HG03064 (cell line): ENCODE measurements at regions not wholly inside any gene's neighbourhood (a gene's known extent, or its start where the extent isn't known, plus 50 kb on each side); places are given as distances from the start of the nearest gene placed in this dataset.
"Not testable (repeated sequence)": the region's sequence is repeated elsewhere in the genome, so short reads cannot be mapped to it uniquely, and the experiment has no call there.

ENCODE experiments used
- ATAC-seq: cut with Tn5 transposase; IDR thresholded peaks from one replicate; pipeline ENCODE4 v1.9.1; 2021; ENCODE audit warnings: low read depth; ENCODE audit not compliant: unreplicated experiment

DNA sequence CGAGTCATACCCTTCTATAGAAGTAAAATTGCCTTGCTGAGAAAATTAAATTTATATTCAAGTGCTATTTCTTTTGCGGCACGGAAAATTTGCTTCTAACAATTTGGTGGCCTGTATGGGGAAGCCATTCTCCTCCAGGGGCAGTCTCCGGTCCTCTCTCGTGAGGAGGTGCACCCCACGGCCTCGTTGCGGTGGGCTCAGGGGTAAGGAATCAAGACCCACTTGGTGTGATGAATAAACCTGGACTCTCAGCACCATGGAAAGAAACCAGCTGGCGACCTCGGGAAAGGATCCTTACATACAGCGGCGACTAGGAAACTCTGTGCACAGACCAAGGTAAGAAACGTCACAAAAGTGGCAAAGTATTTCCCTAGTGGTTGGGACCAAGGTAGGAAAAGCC is 252.9 kb downstream of the DPY19L2 start:
- ATAC-seq = no peak

GRCh38 chr12:63410197-63410596 is 258.1 kb downstream of the DPY19L2 start:
- ATAC-seq = no peak

- ATAC-seq = no peak
Observed at GRCh38 chr12:63406781-63407180, 255.8 kb upstream of the AVPR1A start.

DNA sequence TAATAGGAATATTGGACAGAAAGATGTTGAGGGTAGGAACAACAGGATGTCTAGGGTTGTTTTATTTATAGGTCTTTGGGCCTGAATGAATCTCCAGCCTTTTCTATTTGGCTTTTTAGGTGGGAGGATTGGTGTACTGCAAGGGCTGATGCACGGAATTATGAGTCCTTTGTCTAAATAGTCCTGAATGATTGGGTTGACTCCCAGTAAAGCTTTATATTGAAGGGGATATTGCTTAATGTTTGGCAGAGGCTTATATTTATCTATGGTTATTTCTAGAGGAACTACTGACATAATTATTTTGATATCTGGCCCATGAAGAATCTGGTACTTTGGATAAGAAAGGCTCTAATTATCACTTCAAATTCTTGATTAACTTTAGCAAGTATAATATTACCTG is 253.6 kb upstream of the AVPR1A start:
- no peak for ATAC-seq

- ATAC-seq = no peak
Observed at GRCh38 chr12:63403256-63403655, 252.3 kb upstream of the AVPR1A start.

DNA sequence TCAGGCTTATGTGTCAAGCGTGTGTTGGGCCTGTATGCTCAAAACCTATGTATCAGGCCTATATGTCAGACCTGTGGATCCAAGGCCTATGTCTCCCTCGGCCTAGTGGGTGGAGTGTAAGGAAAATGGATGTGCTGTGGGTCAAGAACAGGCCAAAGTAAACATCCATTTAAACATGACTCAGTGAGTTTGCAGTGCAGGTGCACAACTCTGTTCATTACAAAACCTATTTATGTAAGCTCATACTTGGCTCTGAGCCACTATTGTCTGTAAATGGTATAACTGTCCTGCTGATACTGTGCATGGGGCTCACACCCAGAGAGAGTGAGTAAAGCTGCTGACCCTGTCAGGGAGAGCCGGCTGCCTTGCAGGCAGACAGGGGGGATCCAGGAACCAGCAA is 249.7 kb upstream of the AVPR1A start:
- ATAC-seq = no peak

DNA sequence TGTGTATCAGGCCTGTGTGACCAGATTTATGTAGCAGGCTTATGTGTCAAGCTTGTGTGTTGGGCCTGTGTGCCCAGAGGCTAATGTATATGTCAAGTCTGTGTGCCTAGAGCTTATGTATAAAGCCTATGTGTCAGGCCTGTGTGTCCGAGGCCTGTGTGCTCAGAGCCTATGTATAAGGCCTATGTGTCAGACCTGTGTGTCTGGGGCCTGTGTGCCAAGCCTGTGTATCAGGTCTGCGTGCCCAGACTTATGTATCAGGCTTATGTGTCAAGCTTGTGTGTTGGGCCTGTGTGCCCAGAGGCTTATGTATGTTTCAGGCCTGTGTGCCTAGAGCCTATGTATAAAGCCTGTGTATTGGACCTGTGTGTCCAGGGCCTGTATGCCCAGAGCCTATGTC is 249.3 kb upstream of the AVPR1A start:
- ATAC-seq = no peak

DNA sequence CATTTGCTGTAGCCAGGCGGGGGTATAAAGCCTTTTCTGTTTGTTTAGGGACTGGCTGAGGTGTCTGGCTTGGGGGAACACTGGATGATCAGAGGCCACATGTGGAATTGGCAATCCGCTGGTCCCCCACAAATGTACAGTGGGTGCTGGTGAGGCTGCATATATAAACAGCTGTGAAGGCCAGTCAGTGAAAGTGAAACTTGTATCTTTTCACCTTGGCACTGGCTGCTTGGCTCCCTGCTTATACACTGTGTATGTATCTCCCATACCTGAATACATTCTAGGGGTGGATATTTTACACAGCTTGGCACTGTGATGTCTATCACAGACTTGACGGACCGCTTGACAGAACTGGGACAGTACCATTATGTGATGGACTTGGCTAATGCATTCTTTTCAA is 246.8 kb upstream of the AVPR1A start:
- ATAC-seq = no peak

GRCh38 chr12:63396135-63396534 is 245.1 kb upstream of the AVPR1A start:
- ATAC-seq = no peak

- no peak for ATAC-seq
Observed at GRCh38 chr12:63394983-63395382, 244.0 kb upstream of the AVPR1A start.

GRCh38 chr12:63394349-63394748 is 243.3 kb upstream of the AVPR1A start:
- no peak for ATAC-seq

- no peak for ATAC-seq
Observed at GRCh38 chr12:63389211-63389610, 238.2 kb upstream of the AVPR1A start.

- ATAC-seq = no peak
Observed at GRCh38 chr12:63387771-63388170, 236.8 kb upstream of the AVPR1A start.

GRCh38 chr12:63382930-63383329 is 231.9 kb upstream of the AVPR1A start:
- no peak for ATAC-seq

DNA sequence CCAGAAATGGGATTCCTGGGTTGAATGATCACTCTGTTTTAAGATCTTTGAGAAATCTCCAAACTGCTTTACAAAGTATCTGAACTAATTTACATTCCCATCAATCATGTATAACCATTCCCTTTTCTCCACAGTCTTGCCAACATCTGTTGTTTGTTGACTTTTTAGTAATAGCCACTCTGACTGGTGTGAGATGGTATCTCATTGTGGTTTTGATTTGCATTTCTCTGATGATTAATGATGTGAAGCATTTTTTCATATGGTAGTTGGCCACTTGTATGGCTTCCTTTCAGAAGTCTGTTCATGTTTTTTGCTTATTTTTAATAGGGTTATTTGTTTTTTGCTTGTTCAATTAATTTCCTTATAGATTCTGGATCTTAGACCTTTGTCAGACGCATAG is 211.8 kb upstream of the AVPR1A start:
- no peak for ATAC-seq

DNA sequence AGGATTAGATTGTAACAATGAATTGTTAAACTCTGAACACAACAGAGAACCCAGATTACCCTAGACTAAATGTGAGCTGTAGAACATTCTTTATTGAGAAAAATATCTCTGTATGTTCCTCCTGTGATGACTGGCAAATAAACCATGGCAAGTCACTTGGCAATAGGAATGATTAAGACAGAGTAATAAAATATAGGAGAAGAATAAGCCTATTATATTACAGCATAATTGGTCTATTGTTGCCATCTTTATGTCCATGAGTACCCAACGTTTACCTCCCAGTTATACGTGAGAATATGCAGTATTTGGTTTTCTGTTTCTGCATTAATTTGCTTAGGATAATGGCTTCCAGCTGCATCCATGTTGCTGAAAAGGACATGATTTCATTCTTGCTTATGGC is 211.2 kb upstream of the AVPR1A start:
- ATAC-seq = no peak

GRCh38 chr12:63354969-63355368 is 204.0 kb upstream of the AVPR1A start:
- no peak for ATAC-seq

DNA sequence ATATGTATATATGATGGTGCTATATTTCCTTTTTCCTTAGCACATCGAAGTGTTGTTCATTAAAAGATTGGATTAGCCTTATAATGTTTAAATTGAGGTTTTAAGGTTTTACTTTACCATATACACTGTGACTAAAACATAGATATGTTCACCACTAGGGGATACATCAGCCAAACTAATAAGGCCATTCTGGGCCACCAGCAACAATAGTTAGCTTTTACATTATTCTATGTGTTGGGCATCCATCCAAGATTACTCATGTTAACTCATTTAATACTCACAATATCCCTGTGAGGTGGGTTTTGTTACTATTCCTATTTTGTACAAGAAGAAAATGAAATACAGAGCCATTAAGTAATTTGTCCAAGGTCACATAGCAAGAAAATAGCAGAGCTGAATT is 202.6 kb upstream of the AVPR1A start:
- ATAC-seq = no peak

DNA sequence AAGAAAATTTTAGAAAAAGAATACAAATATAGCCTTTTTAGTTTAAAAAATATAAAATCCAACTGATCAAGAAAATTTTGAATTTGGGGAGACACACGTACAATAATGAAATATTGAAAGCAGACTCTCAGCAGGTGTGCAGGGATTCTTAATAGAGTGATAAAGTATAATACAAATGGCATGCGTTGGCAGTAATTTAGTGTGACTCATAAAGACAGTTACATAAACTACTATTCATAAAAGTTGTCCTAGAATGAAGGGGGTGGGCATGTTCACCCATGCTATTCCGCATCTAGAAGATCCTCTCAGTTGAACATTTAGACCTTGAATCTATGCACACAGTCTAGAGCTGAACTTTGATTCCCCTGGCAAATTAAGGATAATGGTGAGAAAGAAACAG is 200.4 kb upstream of the AVPR1A start:
- ATAC-seq = no peak

DNA sequence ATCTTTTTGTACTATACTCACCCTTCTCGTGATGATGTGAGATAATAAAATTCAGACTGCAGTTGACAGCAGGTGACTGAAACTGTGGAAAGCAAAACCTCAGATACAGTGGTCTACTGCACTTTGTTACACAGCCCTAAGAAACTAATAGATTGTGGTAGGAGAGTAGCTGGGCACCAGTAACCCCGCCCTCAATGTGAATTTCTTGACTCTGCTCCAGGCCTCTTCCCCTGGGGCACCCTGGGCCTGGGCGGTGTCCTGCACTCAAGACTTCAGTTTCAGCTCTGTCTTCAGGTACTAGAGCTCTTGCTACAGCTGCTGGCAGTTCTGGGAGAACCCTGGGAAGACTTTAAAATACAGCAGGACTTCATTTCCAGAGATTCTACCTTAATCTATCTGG is 197.6 kb upstream of the AVPR1A start:
- ATAC-seq = no peak

GRCh38 chr12:63337158-63337557 is 186.2 kb upstream of the AVPR1A start:
- not testable (repeated sequence) for ATAC-seq

DNA sequence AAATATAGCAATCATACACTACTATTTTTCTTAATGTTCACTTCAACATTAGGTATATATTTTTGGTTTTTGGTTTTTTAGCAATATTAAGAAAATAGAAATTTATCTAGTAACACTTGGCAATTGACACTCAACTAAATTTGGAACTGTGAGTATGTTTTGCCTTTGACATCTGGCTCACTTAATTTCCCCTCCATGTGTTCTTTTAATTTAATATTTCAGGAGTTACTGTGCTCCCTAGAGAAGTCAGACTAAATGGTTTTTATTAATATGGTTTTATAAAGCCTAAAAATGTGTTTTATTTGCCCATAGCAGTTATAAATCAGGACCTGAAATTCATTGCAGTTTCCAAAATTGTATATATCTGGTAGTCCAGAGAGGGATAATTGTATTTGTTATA is 175.3 kb upstream of the AVPR1A start:
- ATAC-seq = no peak

DNA sequence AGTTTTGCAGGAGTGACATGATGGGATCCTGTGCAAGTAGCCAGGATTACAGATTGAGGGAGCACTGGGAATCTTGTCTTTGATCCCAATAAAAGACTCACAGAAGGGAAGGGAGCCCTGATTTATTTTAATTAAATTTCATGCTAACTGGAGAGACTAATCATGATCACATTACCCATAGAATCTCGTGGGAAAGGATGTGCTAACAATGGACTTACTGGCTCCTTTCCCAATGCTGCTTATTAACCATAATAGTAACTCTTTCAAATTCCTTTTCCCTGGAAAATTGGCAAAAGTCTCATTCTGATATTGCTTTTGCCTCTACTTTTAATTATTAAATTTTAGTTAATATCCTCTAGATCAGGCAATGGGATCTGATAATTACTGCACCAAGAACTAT is 174.8 kb upstream of the AVPR1A start:
- no peak for ATAC-seq

DNA sequence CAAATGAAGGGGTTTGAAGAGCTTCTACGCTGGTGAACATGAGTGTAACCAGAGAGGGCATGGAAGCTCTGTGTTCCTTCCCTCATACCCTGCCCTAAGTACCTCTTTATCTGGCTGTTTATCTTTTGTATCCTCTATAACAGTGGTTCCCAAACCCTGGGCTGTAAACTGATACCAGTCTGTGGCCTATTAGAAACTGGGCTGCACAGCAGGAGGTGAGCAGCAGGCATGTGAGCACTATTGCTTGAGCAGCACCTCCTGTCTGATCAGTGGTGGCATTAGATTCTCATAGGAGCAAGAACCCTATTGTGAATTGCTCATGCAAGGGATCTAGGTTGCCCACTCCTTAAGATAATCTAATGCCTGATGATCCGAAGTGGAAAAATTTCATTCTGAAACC is 172.9 kb upstream of the AVPR1A start:
- ATAC-seq = no peak
